ENCODE measurements at regions not wholly inside any gene's neighbourhood (a gene's known extent, or its start where the extent isn't known, plus 50 kb on each side); places are given as distances from the start of the nearest gene placed in this dataset.

- ChIA-PET POLR2A (no interaction called here), CTCF (no interaction called here)
- no peaks in the 10 kb centered on the region for H3K27me3 ChIP-seq (ENCODE audit: control insufficient read depth, insufficient read depth, low read length)
- H3K4me3 ChIP-seq (ENCODE audit: low read depth, low read length), result no peak overlapping the region
- no peaks in the 10 kb centered on the region for H3K36me3 ChIP-seq (ENCODE audit: control insufficient read depth, insufficient read depth, low read length)
- DNase-seq (ENCODE audit: low read depth), result no peak
- no peak for TF ChIP-seq CTCF (IDR thresholded peaks at IDR 0.05; ENCODE audit: insufficient read depth, low read depth, low read length)
Measured at GRCh38 chr9:23567516-23568165, 258.4 kb downstream of the ELAVL2 start.

DNA sequence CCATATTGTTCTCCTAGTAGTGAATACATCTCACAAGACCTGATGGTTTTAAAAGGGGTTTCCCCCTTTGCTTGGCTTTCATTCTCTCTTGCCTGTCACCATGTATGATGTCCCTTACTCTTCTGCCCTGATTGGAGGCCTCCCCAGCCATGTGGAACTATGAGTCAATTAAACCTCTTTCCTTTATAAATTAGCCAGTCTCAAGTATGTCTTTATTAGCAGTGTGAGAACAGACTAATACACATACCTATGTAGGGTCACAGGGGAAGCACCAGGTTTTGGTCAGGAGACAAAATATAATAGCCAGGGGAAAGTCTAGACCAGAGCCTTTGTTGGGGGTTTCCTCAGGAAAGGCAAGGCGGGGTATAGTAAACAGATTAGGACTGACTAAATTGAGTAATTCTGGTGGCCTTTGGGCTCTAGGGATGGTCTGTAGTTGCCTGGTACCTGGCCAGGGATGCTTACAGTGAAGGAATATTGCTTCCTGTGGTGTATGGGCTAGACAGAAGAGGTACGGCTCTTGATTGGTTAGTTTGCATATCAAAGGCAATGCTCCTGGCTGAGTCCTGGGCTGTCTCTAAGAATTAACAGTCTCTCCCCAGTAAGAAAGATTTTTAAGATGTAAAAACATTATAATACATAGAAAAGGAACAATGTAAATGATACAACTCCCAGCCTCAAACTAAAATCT, 254.5 kb downstream of the ELAVL2 start:
- DNase-seq (ENCODE audit: low read depth), result no peak
- ChIA-PET POLR2A (no interaction called here), CTCF (no interaction called here)
- TF ChIP-seq CTCF (IDR thresholded peaks at IDR 0.05; ENCODE audit: insufficient read depth, low read depth, low read length), result no peak
- no peak overlapping the region for H3K4me3 ChIP-seq (ENCODE audit: low read depth, low read length)
- no peaks in the 10 kb centered on the region for H3K27me3 ChIP-seq (ENCODE audit: control insufficient read depth, insufficient read depth, low read length)
- H3K36me3 ChIP-seq (ENCODE audit: control insufficient read depth, insufficient read depth, low read length), result no peaks in the 10 kb centered on the region

DNA sequence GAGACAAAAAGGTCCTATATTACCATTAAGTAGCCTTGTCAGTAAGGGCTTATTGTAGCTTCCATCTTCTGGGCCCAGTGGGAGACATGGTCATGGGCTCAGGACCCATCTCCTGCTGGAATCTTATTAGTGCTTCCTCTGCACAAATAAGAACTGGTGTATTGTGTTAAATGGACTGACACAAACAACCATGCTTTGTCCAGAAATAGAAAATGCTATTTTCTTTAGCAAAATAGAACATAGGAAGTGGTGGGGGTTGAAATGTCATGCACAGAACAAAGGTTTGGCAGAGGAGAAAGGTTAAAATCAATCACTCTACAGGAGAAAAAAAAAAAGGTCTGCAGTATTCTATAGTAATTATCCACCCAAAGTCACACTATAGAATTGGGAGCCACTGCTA, 252.2 kb downstream of the ELAVL2 start:
- no peaks in the 10 kb centered on the region for H3K36me3 ChIP-seq (ENCODE audit: control insufficient read depth, insufficient read depth, low read length)
- ChIA-PET POLR2A (no interaction called here), CTCF (interaction anchor here (0.6 kb wide), 1 partner anchor 128 kb away, joined by 3 read pairs; no protein-coding TSS in a partner anchor)
- no peaks in the 10 kb centered on the region for H3K27me3 ChIP-seq (ENCODE audit: control insufficient read depth, insufficient read depth, low read length)
- no peak for TF ChIP-seq CTCF (IDR thresholded peaks at IDR 0.05; ENCODE audit: insufficient read depth, low read depth, low read length)
- H3K4me3 ChIP-seq (ENCODE audit: low read depth, low read length), result no peak overlapping the region
- DNase-seq (ENCODE audit: low read depth), result no peak

GRCh38 chr9:23577611-23578010, 248.4 kb downstream of the ELAVL2 start:
- no peak for TF ChIP-seq CTCF (IDR thresholded peaks at IDR 0.05; ENCODE audit: insufficient read depth, low read depth, low read length)
- DNase-seq (ENCODE audit: low read depth), result no peak
- no peaks in the 10 kb centered on the region for H3K36me3 ChIP-seq (ENCODE audit: control insufficient read depth, insufficient read depth, low read length)
- H3K4me3 ChIP-seq (ENCODE audit: low read depth, low read length), result no peak overlapping the region
- no peaks in the 10 kb centered on the region for H3K27me3 ChIP-seq (ENCODE audit: control insufficient read depth, insufficient read depth, low read length)
- CTCF ChIA-PET, result no interaction called here
- POLR2A ChIA-PET, result no interaction called here

- POLR2A ChIA-PET, result no interaction called here
- H3K36me3 ChIP-seq (ENCODE audit: control insufficient read depth, insufficient read depth, low read length), result no peaks in the 10 kb centered on the region
- no peak overlapping the region for H3K4me3 ChIP-seq (ENCODE audit: low read depth, low read length)
- DNase-seq (ENCODE audit: low read depth), result no peak
- CTCF ChIA-PET, result no interaction called here
- TF ChIP-seq CTCF (IDR thresholded peaks at IDR 0.05; ENCODE audit: insufficient read depth, low read depth, low read length), result no peak
- no peaks in the 10 kb centered on the region for H3K27me3 ChIP-seq (ENCODE audit: control insufficient read depth, insufficient read depth, low read length)
Measured at GRCh38 chr9:23581931-23582330, 244.1 kb downstream of the ELAVL2 start.
